HS-27A (cell line): ENCODE measurements at regions not wholly inside any gene's neighbourhood (a gene's known extent, or its start where the extent isn't known, plus 50 kb on each side); places are given as distances from the start of the nearest gene placed in this dataset.

Experiments
- DNase-seq: peaks from one replicate; pipeline ENCODE4 v3.0.0-alpha.2; 2012; ENCODE audit warnings: low read depth, missing footprints

- DNase-seq, result no peak
Observed at GRCh38 chr11:116073854-116074837, 569.9 kb upstream of the CADM1 start.

DNA sequence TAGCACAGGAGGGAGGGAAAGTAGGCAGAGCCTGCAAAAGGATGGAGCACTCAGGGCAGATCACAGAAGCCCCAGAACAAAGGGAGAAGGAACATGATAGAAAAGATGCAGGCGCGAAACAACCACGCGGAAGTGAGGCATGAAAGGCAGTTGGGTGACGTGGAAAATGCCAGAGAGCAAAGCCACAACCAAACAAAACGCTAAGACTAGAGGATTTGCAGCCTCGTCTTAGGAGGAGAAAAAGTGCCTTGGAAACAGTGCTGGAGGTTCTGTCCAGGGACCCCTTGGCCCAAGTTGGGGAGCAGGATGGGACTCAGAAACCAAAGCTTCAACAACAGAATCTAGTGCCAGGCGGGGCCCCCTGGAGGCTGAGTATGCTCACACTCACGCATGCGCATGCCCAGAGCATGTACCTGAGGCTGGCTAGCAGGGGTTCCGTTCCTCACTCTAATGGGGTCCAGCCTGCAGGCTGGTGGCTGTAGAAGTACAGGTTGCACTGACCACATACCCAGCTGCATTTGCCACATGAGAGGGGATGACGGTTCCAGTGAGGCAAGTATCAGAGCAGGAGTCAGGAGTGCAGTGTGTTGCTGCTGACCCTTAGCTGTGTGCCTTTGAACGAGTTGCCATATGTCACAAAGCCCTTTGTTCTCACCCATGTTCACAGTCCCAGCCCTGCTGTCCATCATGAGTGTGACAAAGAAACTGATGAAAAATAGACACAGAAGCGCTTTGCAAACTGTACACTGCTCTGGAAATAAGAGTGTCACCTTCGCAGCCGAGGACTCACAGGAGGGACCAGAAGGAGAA is 568.6 kb upstream of the CADM1 start:
- DNase-seq, result no peak

GRCh38 chr11:116072133-116072532 is 567.9 kb upstream of the CADM1 start:
- DNase-seq, result no peak

GRCh38 chr11:116071241-116071640 is 567.0 kb upstream of the CADM1 start:
- DNase-seq, result no peak

- no peak for DNase-seq
Observed at GRCh38 chr11:116070520-116070919, 566.3 kb upstream of the CADM1 start.

DNA sequence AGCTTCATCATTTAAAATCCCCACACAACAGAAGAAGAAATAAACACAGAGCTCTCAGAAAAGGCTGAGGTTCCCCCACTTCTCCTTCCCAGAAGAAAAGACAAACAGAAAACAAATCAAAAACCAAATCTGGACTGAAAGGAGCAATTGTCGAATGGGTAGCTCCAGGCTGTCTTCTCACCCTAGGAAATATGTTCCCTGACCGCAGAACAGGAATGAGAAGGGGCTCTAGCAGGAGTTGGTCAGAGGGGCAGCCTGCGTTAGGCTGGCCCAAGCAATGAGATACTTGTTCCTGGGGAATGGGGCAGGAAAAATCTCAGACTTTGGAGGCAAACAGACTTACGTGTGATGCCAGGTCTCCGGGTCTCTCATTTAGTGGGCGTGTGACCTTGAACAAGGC is 562.6 kb upstream of the CADM1 start:
- no peak for DNase-seq

DNA sequence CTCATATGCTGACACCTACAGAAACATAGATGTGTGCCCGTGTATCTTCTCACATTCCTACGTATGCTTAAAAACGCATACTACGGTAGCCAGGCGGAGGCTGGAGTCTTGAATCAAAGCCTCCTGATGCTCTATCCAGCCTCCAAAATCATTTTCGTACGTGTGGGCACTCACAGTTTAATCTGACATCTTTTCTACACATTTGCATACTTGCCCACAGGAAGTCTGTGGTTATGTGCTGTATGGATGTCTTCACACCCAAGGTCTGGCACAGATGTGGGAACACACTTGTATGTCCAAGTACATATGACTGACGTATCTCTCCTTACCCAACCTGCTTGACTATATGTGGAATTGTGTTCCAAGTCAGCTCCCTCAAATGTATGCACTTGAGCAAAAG is 561.8 kb upstream of the CADM1 start:
- DNase-seq, result no peak

- no peak for DNase-seq
Observed at GRCh38 chr11:116065191-116065895, 561.1 kb upstream of the CADM1 start.

GRCh38 chr11:116062490-116063171 is 558.4 kb upstream of the CADM1 start:
- DNase-seq, result no peak

DNA sequence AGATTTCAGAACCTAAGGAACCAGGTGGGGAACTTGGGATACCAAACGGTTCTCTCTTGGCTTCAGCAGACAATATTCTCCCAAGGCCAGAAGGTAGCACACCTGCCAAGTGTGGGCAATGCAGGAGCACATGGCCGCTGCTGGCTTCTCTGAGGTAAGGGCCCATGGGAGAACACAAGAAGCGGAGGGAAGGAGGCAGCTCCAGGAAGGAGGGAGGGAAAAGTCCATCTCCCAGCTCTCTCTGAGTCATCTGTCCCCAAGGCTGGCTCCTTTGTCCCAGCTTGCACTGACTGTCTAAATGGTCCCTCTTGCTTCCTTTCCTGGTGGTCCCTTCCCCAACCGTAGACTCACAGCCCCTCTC is 557.9 kb upstream of the CADM1 start:
- no peak for DNase-seq

GRCh38 chr11:116061322-116061721 is 557.1 kb upstream of the CADM1 start:
- DNase-seq, result no peak

DNA sequence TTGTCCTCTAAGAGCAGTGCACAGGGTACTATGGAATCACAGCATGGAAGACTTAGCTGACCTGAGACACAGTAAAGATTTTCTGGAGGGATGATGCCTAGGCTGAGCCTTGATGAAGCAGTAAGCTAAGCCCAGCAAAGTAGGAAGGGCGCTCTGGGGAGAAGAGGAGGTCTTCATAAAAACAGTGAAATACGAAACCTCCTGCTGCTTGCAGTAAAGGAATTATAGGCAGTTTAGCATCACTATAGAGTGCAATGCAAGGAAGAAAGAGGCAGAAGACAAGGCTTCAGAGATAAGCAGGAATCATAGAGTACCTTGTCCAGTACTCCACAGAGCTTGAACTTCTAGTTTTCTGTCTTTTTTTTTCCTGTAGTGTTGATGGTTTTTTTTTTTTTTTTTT is 555.7 kb upstream of the CADM1 start:
- DNase-seq, result no peak

DNA sequence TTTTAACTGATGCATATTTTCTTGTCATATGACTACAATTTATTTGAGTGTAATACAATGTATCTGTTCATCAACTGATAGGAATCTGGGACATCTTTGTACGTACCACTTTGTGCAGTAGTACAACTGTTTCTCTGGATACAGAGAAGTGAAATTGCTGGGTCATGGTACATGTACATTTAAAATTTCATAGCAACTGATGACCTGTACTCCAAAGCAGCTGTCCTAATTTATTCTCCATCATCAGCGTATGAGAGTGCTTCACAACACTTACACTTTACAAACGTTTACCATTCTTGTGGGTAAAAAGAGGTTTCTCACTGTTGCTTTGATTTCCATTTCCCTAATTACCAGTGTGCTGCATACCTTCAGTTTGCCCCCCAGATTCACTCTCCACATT is 552.8 kb upstream of the CADM1 start:
- no peak for DNase-seq

DNA sequence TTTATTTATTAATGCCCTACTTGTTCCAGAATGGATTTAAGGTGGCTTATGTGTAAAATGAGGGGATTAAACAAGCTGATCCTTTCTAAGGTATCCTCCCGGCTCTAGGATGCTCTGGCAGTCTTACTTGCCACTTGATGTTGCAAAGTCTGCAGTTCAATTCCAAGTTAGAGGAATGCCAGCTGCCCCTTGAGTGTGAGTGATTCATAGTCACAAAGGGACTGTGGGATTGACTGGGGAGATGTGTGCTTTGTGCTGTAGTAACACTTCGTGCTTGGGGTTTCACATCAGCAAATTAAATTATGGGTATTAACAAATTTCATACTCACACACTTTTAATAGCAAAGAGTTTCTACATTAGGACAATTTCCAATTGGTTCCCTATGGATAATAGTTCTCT is 550.8 kb upstream of the CADM1 start:
- no peak for DNase-seq

DNA sequence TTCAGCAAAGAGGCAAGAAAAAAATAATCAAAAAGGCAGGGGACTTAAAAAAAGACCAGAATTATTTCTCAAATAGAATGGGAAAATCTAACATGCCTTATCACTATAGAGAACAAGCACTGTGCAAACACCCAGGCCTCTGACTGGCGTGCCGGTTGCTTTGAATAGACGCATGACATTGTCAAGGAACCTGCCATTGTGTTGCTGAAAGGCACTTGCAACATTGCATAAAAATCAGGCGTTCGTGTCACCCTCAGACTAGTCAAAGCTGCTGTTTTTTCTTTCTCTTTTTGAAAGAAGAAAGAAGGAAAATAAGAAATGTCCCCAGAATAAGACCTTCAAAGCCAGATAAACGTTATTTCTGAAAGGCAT is 549.3 kb upstream of the CADM1 start:
- DNase-seq, result no peak

GRCh38 chr11:116052603-116053547 is 548.7 kb upstream of the CADM1 start:
- DNase-seq, result no peak

- no peak for DNase-seq
Observed at GRCh38 chr11:116051494-116051893, 547.3 kb upstream of the CADM1 start.

GRCh38 chr11:116049383-116049782 is 545.2 kb upstream of the CADM1 start:
- DNase-seq, result no peak

DNA sequence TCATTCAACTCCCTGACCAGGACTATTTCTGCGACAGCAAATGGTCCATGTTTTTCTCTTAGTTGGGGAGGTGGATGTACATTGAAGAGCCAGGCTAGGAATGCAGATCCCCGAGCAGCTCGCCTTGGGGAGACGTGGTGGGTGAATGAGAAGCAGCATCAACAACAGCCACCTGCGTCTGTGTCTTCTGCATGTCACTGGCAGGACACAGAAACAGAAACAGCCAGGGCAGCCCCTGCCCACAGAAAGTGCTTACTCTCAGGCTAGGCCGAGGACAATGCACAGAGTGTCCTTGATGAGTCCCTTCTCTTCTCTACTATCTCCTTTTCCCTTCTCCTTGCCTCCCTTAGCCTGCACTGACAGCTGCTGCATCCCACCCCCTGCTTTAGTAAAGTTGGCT is 541.9 kb upstream of the CADM1 start:
- no peak for DNase-seq

GRCh38 chr11:116044941-116045340 is 540.7 kb upstream of the CADM1 start:
- DNase-seq, result no peak

GRCh38 chr11:116044520-116044919 is 540.3 kb upstream of the CADM1 start:
- no peak for DNase-seq
